Uterus (tissue), 2 donors: ENCODE measurements at regions not wholly inside any gene's neighbourhood (a gene's known extent, or its start where the extent isn't known, plus 50 kb on each side); places are given as distances from the start of the nearest gene placed in this dataset.

Experiments
- POLR2A ChIP-seq, 2 donors: fragments of 450-650 bp; IDR thresholded peaks; one replicate each; pipeline ENCODE4 v1.6.1; 2016; ENCODE audit warnings: antibody characterized with exemption in 2 of 2, mild to moderate bottlenecking in 1 of 2, moderate library complexity in 1 of 2
- TF ChIP-seq, protein P1 (sequence below), 4 experiments: fragments of 200-600 bp in 2 of 4; fragments of 450-650 bp in 2 of 4; sonication (generic) in 2 of 4; IDR thresholded peaks; one replicate each; pipeline ENCODE4 v1.5.1; 2016 to 2019; ENCODE audit warnings: antibody characterized with exemption in 4 of 4, mild to moderate bottlenecking in 2 of 4, moderate library complexity in 1 of 4

- TF ChIP-seq, protein P1, sequence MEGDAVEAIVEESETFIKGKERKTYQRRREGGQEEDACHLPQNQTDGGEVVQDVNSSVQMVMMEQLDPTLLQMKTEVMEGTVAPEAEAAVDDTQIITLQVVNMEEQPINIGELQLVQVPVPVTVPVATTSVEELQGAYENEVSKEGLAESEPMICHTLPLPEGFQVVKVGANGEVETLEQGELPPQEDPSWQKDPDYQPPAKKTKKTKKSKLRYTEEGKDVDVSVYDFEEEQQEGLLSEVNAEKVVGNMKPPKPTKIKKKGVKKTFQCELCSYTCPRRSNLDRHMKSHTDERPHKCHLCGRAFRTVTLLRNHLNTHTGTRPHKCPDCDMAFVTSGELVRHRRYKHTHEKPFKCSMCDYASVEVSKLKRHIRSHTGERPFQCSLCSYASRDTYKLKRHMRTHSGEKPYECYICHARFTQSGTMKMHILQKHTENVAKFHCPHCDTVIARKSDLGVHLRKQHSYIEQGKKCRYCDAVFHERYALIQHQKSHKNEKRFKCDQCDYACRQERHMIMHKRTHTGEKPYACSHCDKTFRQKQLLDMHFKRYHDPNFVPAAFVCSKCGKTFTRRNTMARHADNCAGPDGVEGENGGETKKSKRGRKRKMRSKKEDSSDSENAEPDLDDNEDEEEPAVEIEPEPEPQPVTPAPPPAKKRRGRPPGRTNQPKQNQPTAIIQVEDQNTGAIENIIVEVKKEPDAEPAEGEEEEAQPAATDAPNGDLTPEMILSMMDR (IDR thresholded peaks at IDR 0.05) = no peak
- TF ChIP-seq POLR2A (IDR thresholded peaks at IDR 0.05) = no peak
Measured at GRCh38 chr18:46412916-46413315, 244.1 kb downstream of the LOXHD1 start.
